Calu3 (cell line): ENCODE measurements at regions not wholly inside any gene's neighbourhood (a gene's known extent, or its start where the extent isn't known, plus 50 kb on each side); places are given as distances from the start of the nearest gene placed in this dataset.

Source experiments
- BruUV-seq: library from RNA; stranded (reverse); fragments of 400-500 nt; replicated peaks from 2 replicates; lab custom pipeline; 2021; lab: Mats Ljungman, UMichigan
- CTCF ChIA-PET: fragments of 300-600 bp; sonication (Branson Sonifier 250); formaldehyde crosslinking; loops from one replicate; lab custom pipeline; 2022; ENCODE audit warnings: antibody characterized with exemption; lab: Charles Lee
- DNase-seq: peaks from one replicate; pipeline ENCODE4 v3.0.0; 2022
- H3K27ac Mint-ChIP-seq: one replicate; pipeline ENCODE4 v1.8.0; 2022; ENCODE audit warnings: mixed read lengths; ENCODE audit not compliant: unreplicated experiment
- H3K27me3 Mint-ChIP-seq: one replicate; pipeline ENCODE4 v1.8.0; 2022; ENCODE audit warnings: mixed read lengths; ENCODE audit not compliant: unreplicated experiment
- H3K36me3 Mint-ChIP-seq: one replicate; pipeline ENCODE4 v1.8.0; 2022; ENCODE audit warnings: mild to moderate bottlenecking, moderate library complexity, mixed read lengths; ENCODE audit not compliant: insufficient read depth, unreplicated experiment
- H3K4me1 Mint-ChIP-seq: one replicate; pipeline ENCODE4 v1.8.0; 2022; ENCODE audit warnings: mild to moderate bottlenecking, low read depth, mixed read lengths; ENCODE audit not compliant: unreplicated experiment
- H3K4me3 Mint-ChIP-seq: one replicate; pipeline ENCODE4 v1.8.0; 2022; ENCODE audit warnings: mild to moderate bottlenecking, low read depth, moderate library complexity, mixed read lengths; ENCODE audit not compliant: unreplicated experiment
- H3K9me3 Mint-ChIP-seq: one replicate; pipeline ENCODE4 v1.8.0; 2022; ENCODE audit warnings: low read depth, mixed read lengths; ENCODE audit not compliant: unreplicated experiment
- intact Hi-C: fragments of 100-400 bp; cut with micrococcal nuclease; formaldehyde crosslinking; loops from one replicate; pipeline ENCODE4 v1.10.0; 2022; ENCODE audit not compliant: unreplicated experiment
- TF ChIP-seq, protein P1 (sequence below): fragments of 200-600 bp; IDR thresholded peaks from one replicate; pipeline ENCODE4 v1.8.0; 2022; ENCODE audit warnings: antibody characterized with exemption; ENCODE audit not compliant: unreplicated experiment

DNA sequence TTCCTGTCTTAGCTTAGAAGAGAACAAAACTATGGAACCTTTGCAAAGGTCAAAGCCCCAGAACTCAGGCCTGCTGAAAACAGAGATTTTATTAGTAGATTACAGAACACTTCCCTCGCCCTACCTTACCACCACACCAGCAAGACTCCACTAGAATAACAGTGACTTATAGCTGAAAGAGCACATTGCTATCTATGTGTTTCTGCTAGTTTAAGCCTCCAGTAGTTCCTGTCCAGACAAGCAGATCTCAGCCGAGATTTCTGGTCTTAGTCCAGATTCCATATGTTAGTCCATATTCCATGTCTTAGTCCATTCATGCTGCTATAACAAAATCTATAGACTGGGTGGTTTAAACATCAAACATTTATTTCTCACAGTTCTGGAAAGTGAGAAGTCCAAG is 412.3 kb upstream of the ID4 start:
- CTCF ChIA-PET, result interaction anchor here (2.4 kb wide), 1 partner anchor 8 kb away, joined by 13 read pairs; no protein-coding TSS in a partner anchor
- Mint-ChIP-seq H3K27ac (no peak overlapping the region), H3K9me3 (peaks cover 8% of the 10 kb centered on the region), H3K4me1 (peaks cover 9% of the 10 kb centered on the region), H3K27me3 (no peaks in the 10 kb centered on the region), H3K36me3 (no peaks in the 10 kb centered on the region), H3K4me3 (no peak overlapping the region)
- intact Hi-C loops, result no loop called here
- no TSS peak for BruUV-seq
- DNase-seq, result no peak
- TF ChIP-seq, protein P1, sequence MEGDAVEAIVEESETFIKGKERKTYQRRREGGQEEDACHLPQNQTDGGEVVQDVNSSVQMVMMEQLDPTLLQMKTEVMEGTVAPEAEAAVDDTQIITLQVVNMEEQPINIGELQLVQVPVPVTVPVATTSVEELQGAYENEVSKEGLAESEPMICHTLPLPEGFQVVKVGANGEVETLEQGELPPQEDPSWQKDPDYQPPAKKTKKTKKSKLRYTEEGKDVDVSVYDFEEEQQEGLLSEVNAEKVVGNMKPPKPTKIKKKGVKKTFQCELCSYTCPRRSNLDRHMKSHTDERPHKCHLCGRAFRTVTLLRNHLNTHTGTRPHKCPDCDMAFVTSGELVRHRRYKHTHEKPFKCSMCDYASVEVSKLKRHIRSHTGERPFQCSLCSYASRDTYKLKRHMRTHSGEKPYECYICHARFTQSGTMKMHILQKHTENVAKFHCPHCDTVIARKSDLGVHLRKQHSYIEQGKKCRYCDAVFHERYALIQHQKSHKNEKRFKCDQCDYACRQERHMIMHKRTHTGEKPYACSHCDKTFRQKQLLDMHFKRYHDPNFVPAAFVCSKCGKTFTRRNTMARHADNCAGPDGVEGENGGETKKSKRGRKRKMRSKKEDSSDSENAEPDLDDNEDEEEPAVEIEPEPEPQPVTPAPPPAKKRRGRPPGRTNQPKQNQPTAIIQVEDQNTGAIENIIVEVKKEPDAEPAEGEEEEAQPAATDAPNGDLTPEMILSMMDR, result no peak

DNA sequence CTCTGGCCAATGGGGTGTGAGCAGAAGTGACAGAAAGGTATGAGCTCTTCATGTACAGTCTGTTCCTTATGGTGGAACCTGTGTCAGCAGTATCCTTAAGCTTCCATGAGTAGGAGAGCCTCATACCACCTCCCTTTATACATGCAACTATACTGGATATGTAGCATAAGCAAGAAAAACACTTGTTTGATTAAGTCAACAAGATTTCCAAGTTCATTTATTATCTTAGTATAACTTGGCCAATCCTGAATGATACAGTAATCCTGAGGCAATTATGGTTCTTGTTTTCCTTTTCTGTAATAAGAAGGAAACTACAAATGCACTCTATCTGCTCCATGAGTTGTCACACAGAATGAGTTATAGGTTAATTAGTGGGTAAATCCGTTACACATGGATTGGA is 409.6 kb upstream of the ID4 start:
- H3K4me3 Mint-ChIP-seq, result no peak overlapping the region
- no peak overlapping the region for H3K27ac Mint-ChIP-seq
- no peak for DNase-seq
- intact Hi-C loops, result no loop called here
- H3K9me3 Mint-ChIP-seq, result peaks cover 6% of the 10 kb centered on the region
- no peaks in the 10 kb centered on the region for H3K36me3 Mint-ChIP-seq
- H3K4me1 Mint-ChIP-seq, result peaks cover 6% of the 10 kb centered on the region
- H3K27me3 Mint-ChIP-seq, result no peaks in the 10 kb centered on the region
- BruUV-seq, result no TSS peak
- TF ChIP-seq, protein P1, result no peak
- CTCF ChIA-PET, result interaction anchor here (1.4 kb wide), 1 partner anchor 10 kb away, joined by 4 read pairs; no protein-coding TSS in a partner anchor

DNA sequence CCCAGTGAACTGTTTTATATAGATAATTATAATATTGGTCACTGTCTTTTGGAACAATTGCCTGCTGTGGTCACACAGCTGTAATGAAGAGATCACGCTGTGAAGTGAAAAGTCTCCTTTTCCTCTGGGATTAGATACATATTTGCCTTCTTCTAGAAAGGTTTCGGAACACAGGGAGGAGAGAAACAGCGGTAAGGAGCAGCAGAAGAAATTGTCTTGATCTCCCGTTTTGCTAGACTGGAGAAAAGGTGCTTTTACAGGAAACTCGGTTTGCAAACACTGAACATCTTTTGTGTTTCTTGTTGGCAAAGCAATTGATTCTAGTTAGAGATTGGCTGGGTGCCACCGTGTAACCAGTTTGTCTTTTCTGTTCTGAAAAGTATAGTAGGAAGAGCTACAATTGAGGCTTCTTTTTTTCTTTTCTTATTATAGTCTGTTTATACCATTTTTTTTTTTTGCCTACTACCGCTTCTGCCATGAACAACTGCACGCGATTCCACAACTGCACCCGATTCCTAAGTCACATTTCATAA is 404.1 kb upstream of the ID4 start:
- CTCF ChIA-PET, result interaction anchor here (0.6 to 2.5 kb wide), 3 partner anchors 10 to 111 kb away, joined by 3 to 13 read pairs (median 4); no protein-coding TSS in a partner anchor
- intact Hi-C loops, result no loop called here
- Mint-ChIP-seq H3K27me3 (no peaks in the 10 kb centered on the region), H3K4me1 (peaks cover 10% of the 10 kb centered on the region), H3K36me3 (no peaks in the 10 kb centered on the region), H3K4me3 (no peak overlapping the region), H3K9me3 (peaks cover 6% of the 10 kb centered on the region), H3K27ac (no peak overlapping the region)
- BruUV-seq, result no TSS peak
- TF ChIP-seq, protein P1, result no peak
- DNase-seq, result peak; percentile 52

DNA sequence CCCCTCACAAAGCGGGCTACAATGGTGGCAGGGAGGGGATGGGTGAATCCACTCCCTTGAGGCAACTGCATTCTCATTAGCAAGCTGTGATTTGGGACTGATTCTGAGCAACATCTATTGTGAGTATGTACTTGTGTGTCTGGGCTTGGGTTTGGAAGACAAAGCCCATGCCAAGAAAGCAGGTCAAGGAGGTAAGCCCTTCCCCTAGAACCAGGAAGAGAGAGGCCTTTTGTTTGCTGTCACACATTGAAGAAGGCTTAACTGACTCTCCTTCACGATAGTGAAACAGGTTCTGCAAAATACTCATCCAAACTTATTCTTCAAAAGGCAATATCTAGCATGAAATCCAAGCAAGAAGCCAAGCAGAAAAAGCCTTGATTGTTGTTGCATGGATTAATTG is 403.1 kb upstream of the ID4 start:
- intact Hi-C loops, result no loop called here
- no peaks in the 10 kb centered on the region for H3K36me3 Mint-ChIP-seq
- no peak overlapping the region for H3K27ac Mint-ChIP-seq
- CTCF ChIA-PET, result interaction anchor here (2.5 kb wide), 1 partner anchor 11 kb away, joined by 13 read pairs; no protein-coding TSS in a partner anchor
- no peaks in the 10 kb centered on the region for H3K27me3 Mint-ChIP-seq
- H3K4me1 Mint-ChIP-seq, result peaks cover 10% of the 10 kb centered on the region
- no peak for DNase-seq
- no peak overlapping the region for H3K4me3 Mint-ChIP-seq
- TF ChIP-seq, protein P1, result no peak
- BruUV-seq, result no TSS peak
- H3K9me3 Mint-ChIP-seq, result peaks cover 6% of the 10 kb centered on the region
